NT2/D1 (cell line): ENCODE measurements at regions not wholly inside any gene's neighbourhood (a gene's known extent, or its start where the extent isn't known, plus 50 kb on each side); places are given as distances from the start of the nearest gene placed in this dataset.

Source experiments
- DNase-seq: peaks from one replicate; pipeline ENCODE4 v3.0.0-alpha.2; 2011; ENCODE audit warnings: low read depth, low spot score
- H3K27me3 ChIP-seq: 2 replicates; pipeline ENCODE4 v1.6.0; 2011; ENCODE audit warnings: mild to moderate bottlenecking; ENCODE audit not compliant: insufficient read length, insufficient read depth
- H3K36me3 ChIP-seq: 2 replicates; pipeline ENCODE4 v1.6.1; 2011; ENCODE audit warnings: mild to moderate bottlenecking, low read length, mixed read lengths; ENCODE audit not compliant: insufficient read depth, insufficient read length
- H3K4me1 ChIP-seq: 2 replicates; pipeline ENCODE4 v1.5.1; 2011; ENCODE audit not compliant: insufficient read depth, insufficient read length
- H3K4me3 ChIP-seq: 2 replicates; pipeline ENCODE4 v1.5.1; 2011; ENCODE audit warnings: low read depth; ENCODE audit not compliant: insufficient read length
- H3K9ac ChIP-seq: 2 replicates; pipeline ENCODE4 v1.6.0; 2011; ENCODE audit warnings: low read depth; ENCODE audit not compliant: insufficient read length
- H3K9me3 ChIP-seq: 2 replicates; pipeline ENCODE4 v1.5.1; 2011; ENCODE audit warnings: mild to moderate bottlenecking, low read length; ENCODE audit not compliant: insufficient read depth
- SUZ12 ChIP-seq: IDR thresholded peaks from 2 replicates; pipeline ENCODE4 v1.6.1; 2011; ENCODE audit not compliant: insufficient read length, insufficient read depth; ENCODE audit errors: extremely low read depth
- YY1 ChIP-seq: IDR thresholded peaks from 2 replicates; pipeline ENCODE4 v1.6.1; 2011; ENCODE audit not compliant: insufficient read length, insufficient read depth
- ZNF274 ChIP-seq: IDR thresholded peaks from 2 replicates; pipeline ENCODE4 v1.6.1; 2011; ENCODE audit warnings: mild to moderate bottlenecking, low read depth, low read length

DNA sequence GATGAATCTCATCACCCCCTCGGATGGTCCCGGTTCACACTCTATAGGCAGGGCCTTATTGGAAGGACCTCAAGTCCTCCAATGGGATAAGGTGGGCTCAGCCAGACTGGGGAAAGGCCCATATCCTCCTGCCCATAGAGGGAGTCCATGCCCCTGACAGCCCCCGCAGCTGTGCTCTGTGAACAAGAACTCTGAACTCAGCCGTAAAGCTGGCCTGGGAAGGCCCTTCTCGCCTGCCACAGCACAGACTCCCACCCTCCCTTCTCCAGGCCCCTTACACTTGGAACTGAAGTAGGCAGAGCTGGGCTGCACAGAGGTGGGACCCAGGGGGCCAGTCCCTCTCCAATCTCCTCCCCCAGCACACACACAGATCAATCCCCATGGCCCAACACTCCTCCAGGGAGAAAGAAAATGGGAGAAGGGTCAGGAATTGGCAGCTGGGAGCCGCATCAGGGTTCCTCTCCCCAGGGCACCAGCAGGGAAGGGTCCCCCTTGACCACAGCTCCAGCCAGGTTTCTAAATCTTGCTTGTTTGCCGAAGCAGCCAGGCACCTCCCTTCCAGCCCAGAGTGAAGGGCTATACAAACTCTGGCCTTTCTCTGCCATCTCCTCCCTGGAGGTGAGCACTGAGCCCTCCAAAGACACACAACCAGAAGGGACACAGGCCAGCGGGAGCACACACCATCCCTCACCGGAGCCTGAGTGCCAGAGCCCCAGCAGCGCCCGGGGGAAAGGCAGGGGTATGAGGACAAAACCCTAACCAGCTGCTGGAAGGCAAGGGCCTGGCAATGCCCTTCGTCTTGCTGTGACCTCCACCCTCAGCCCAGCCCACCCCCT lies 454.1 kb downstream of the SOX9 start:
- DNase-seq: no peak
- Histone ChIP-seq H3K4me3 (no peak overlapping the region), H3K4me1 (peaks cover 14% of the 10 kb centered on the region), H3K36me3 (no peaks in the 10 kb centered on the region), H3K27me3 (peaks cover 2% of the 10 kb centered on the region), H3K9ac (no peak overlapping the region), H3K9me3 (no peaks in the 10 kb centered on the region)
- TF ChIP-seq YY1 (no peak), ZNF274 (no peak), SUZ12 (no peak)

DNA sequence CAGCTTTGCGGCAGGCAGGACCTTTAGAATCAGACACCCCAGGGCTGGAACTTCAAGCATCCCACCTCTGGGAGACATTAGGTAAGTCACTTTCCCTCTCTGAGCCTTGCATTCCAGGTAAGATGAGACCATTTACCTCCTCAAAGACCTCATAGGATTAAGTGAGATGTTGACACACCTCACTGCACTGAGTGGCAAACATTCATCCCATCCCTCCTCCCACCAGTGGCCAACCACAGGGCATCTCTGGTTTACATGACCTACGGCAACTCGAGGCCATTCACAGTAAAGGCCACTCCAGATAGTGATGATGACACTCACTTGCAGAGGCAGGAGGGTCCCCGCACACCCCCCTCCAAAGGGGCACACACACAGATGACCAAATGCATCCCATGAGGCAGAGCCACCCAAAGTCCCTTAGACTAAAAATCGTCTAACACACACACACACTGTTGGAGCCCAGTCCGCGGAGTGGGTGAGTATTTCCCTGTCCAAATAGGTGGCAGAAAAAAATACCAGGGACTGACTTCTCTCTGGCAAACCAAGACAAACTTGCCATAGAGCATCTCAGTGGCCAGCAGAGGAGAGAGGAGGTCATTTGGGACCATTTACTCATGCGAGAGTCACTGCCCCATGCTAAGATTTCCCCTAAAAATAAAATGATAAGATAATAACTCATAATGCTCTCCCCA lies 454.9 kb downstream of the SOX9 start:
- peaks cover 14% of the 10 kb centered on the region for H3K4me1 ChIP-seq
- H3K9me3 ChIP-seq: no peaks in the 10 kb centered on the region
- no peak for TF ChIP-seq ZNF274
- no peak for TF ChIP-seq SUZ12
- TF ChIP-seq YY1: no peak
- peaks cover 2% of the 10 kb centered on the region for H3K27me3 ChIP-seq
- no peaks in the 10 kb centered on the region for H3K36me3 ChIP-seq
- peak overlapping the region; percentile 6 for H3K9ac ChIP-seq
- H3K4me3 ChIP-seq: no peak overlapping the region
- no peak for DNase-seq

- no peak for TF ChIP-seq SUZ12
- TF ChIP-seq YY1: no peak
- no peak for TF ChIP-seq ZNF274
- H3K36me3 ChIP-seq: no peaks in the 10 kb centered on the region
- H3K4me3 ChIP-seq: no peak overlapping the region
- H3K9me3 ChIP-seq: no peaks in the 10 kb centered on the region
- peak overlapping the region; percentile 6 for H3K9ac ChIP-seq
- peaks cover 2% of the 10 kb centered on the region for H3K27me3 ChIP-seq
- DNase-seq: peak; percentile 43
- peaks cover 13% of the 10 kb centered on the region for H3K4me1 ChIP-seq
Measured at GRCh38 chr17:72576289-72576759, 455.5 kb downstream of the SOX9 start.

GRCh38 chr17:72578817-72579470 lies 458.1 kb downstream of the SOX9 start:
- Histone ChIP-seq H3K9ac (no peak overlapping the region), H3K27me3 (peaks cover 2% of the 10 kb centered on the region), H3K4me1 (peaks cover 10% of the 10 kb centered on the region), H3K4me3 (no peak overlapping the region), H3K9me3 (no peaks in the 10 kb centered on the region), H3K36me3 (no peaks in the 10 kb centered on the region)
- no peak for DNase-seq
- no peak for TF ChIP-seq YY1
- no peak for TF ChIP-seq SUZ12

DNA sequence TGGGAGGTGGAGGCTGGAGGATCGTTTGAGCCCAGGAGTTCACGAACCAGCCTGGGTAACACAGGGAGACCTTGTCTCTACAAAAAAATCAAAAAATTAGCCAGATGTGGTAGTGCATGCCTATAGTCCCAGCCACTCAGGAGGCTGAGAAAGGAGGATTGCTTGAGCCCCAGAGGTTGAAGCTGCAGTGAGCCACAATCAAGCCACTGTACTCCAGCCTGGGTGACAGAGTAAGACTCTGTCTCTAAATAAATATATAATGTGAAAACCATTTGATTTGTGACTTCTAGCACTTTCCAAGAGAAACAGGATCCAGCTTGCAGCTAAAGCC lies 459.1 kb downstream of the SOX9 start:
- H3K9ac ChIP-seq: no peak overlapping the region
- DNase-seq: no peak
- H3K4me1 ChIP-seq: peaks cover 10% of the 10 kb centered on the region
- no peaks in the 10 kb centered on the region for H3K36me3 ChIP-seq
- TF ChIP-seq ZNF274: no peak
- TF ChIP-seq SUZ12: no peak
- TF ChIP-seq YY1: no peak
- H3K27me3 ChIP-seq: peaks cover 2% of the 10 kb centered on the region
- H3K4me3 ChIP-seq: no peak overlapping the region
- no peaks in the 10 kb centered on the region for H3K9me3 ChIP-seq

- Histone ChIP-seq H3K4me3 (no peak overlapping the region), H3K4me1 (peaks cover 4% of the 10 kb centered on the region), H3K27me3 (peaks cover 2% of the 10 kb centered on the region), H3K36me3 (no peaks in the 10 kb centered on the region), H3K9me3 (no peaks in the 10 kb centered on the region), H3K9ac (no peak overlapping the region)
- no peak for DNase-seq
- TF ChIP-seq SUZ12 (no peak), ZNF274 (no peak), YY1 (no peak)
Measured at GRCh38 chr17:72580321-72581127, 459.7 kb downstream of the SOX9 start.
